CD4-positive, alpha-beta T cell (primary cell): ENCODE measurements at regions not wholly inside any gene's neighbourhood (a gene's known extent, or its start where the extent isn't known, plus 50 kb on each side); places are given as distances from the start of the nearest gene placed in this dataset.
A peak's percentile ranks its signal among the peaks of the same experiment; 100 is the strongest.

Source experiments
- ATAC-seq: fragments of 200-7000 bp; cut with Tn5 transposase; one replicate; pipeline ENCODE4 v1.10.0; 2022; ENCODE audit warnings: mild to moderate bottlenecking; ENCODE audit not compliant: poor library complexity
- CTCF ChIA-PET: fragments of 350-600 bp; sonication (Branson Sonifier 250); formaldehyde crosslinking; loops from one replicate; lab custom pipeline; 2021; ENCODE audit warnings: antibody characterized with exemption, inconsistent platforms; lab: Charles Lee
- POLR2A ChIA-PET: fragments of 350-600 bp; sonication (Branson Sonifier 250); formaldehyde crosslinking; loops from one replicate; lab custom pipeline; 2021; ENCODE audit warnings: antibody characterized with exemption, inconsistent platforms; lab: Charles Lee
- DNase-seq, 14 experiments: peaks; one replicate each; pipeline ENCODE4 v3.0.0-alpha.2; 2013 to 2020; ENCODE audit warnings: mixed read lengths in 2 of 14
- H3K27ac ChIP-seq, 2 donors: one replicate each; pipeline versions ENCODE4 v1.5.1 to v1.7.0; 2013; ENCODE audit warnings: low read length in 2 of 2, low read depth in 1 of 2, mild to moderate bottlenecking in 1 of 2
- H3K27me3 ChIP-seq, 2 experiments: 1 replicate in 1 of 2; 2 replicates in 1 of 2; pipeline versions ENCODE4 v1.6.1 to v1.7.0; 2013; ENCODE audit warnings: low read length in 2 of 2, control low read depth in 1 of 2, mild to moderate bottlenecking in 1 of 2, moderate library complexity in 1 of 2; ENCODE audit not compliant: insufficient read depth in 2 of 2, control insufficient read depth in 1 of 2
- H3K36me3 ChIP-seq: one replicate; pipeline ENCODE4 v1.6.1; 2013; ENCODE audit warnings: low read length, control low read depth; ENCODE audit not compliant: insufficient read depth
- H3K4me1 ChIP-seq: one replicate; pipeline ENCODE4 v1.6.1; 2013; ENCODE audit warnings: low read length, control low read depth; ENCODE audit not compliant: insufficient read depth
- H3K4me3 ChIP-seq: one replicate; pipeline ENCODE4 v1.5.1; 2013; ENCODE audit warnings: mild to moderate bottlenecking, low read length, moderate library complexity
- H3K9me3 ChIP-seq, 2 experiments: 1 replicate in 1 of 2; 2 replicates in 1 of 2; pipeline versions ENCODE4 v1.6.1 to v1.7.0; 2013; ENCODE audit warnings: low read length in 2 of 2, mild to moderate bottlenecking in 2 of 2, control low read depth in 1 of 2, moderate library complexity in 1 of 2; ENCODE audit not compliant: control insufficient read depth in 1 of 2, insufficient read depth in 1 of 2
- H3K27ac Mint-ChIP-seq: one replicate; pipeline ENCODE4 v1.8.0; 2020; ENCODE audit warnings: mixed read lengths
- H3K27me3 Mint-ChIP-seq: one replicate; pipeline ENCODE4 v1.8.0; 2021; ENCODE audit warnings: mixed read lengths
- H3K36me3 Mint-ChIP-seq: one replicate; pipeline ENCODE4 v1.8.0; 2021; ENCODE audit warnings: low read depth, mixed read lengths
- H3K4me1 Mint-ChIP-seq: one replicate; pipeline ENCODE4 v1.8.0; 2021; ENCODE audit warnings: low read depth, mixed read lengths
- H3K4me3 Mint-ChIP-seq: one replicate; pipeline ENCODE4 v1.8.0; 2020; ENCODE audit warnings: mild to moderate bottlenecking, mixed read lengths
- H3K9me3 Mint-ChIP-seq: one replicate; pipeline ENCODE4 v1.8.0; 2020; ENCODE audit warnings: mixed read lengths
- CTCF ChIP-seq: fragments of 200-600 bp; IDR thresholded peaks from one replicate; pipeline ENCODE4 v1.8.0; 2022; ENCODE audit warnings: antibody characterized with exemption, mild to moderate bottlenecking
- intact Hi-C, 2 experiments: fragments of 100-400 bp; cut with DNase I in 1 of 2; cut with micrococcal nuclease in 1 of 2; formaldehyde crosslinking; loops; one replicate each; pipeline versions ENCODE4 v1.15.1 to v1.9.0; 2023 to 2025; cut with DNase I, micrococcal nuclease

- Histone ChIP-seq H3K9me3 (no peaks in the 10 kb centered on the region), H3K4me1 (peaks cover 5% of the 10 kb centered on the region), H3K27ac (no peak overlapping the region), H3K4me3 (no peak overlapping the region), H3K36me3 (no peaks in the 10 kb centered on the region), H3K27me3 (peaks cover 5 to 12% of the 10 kb centered on the region in 2 experiments)
- Mint-ChIP-seq H3K27ac (no peak overlapping the region), H3K27me3 (peaks cover 9% of the 10 kb centered on the region), H3K4me3 (no peak overlapping the region), H3K4me1 (peaks cover 8% of the 10 kb centered on the region), H3K9me3 (no peaks in the 10 kb centered on the region), H3K36me3 (no peaks in the 10 kb centered on the region)
- ChIA-PET POLR2A (no interaction called here), CTCF (no interaction called here)
- TF ChIP-seq CTCF, result no peak
- ATAC-seq (no peak), DNase-seq (peak in 3 of 14 experiments; percentile 30 to 52 (median 41))
- intact Hi-C loops, result no loop called here
Measured at GRCh38 chr6:170459451-170459850, 93.7 kb downstream of the PSMB1 start.

- Histone ChIP-seq H3K4me1 (peaks cover 5% of the 10 kb centered on the region), H3K27me3 (peaks cover 5 to 12% of the 10 kb centered on the region in 2 experiments), H3K27ac (no peak overlapping the region), H3K36me3 (no peaks in the 10 kb centered on the region), H3K9me3 (peaks cover 0 to 13% of the 10 kb centered on the region in 2 experiments), H3K4me3 (no peak overlapping the region)
- DNase-seq, result no peak
- Mint-ChIP-seq H3K27ac (no peak overlapping the region), H3K4me1 (peaks cover 8% of the 10 kb centered on the region), H3K27me3 (peaks cover 9% of the 10 kb centered on the region), H3K4me3 (no peak overlapping the region), H3K36me3 (no peaks in the 10 kb centered on the region), H3K9me3 (no peaks in the 10 kb centered on the region)
- CTCF ChIA-PET, result no interaction called here
- no peak for TF ChIP-seq CTCF
- intact Hi-C loops, result no loop called here
- POLR2A ChIA-PET, result no interaction called here
- ATAC-seq, result no peak
Measured at GRCh38 chr6:170456886-170457698, 96.0 kb downstream of the PSMB1 start.
